ENCODE measurements at regions not wholly inside any gene's neighbourhood (a gene's known extent, or its start where the extent isn't known, plus 50 kb on each side); places are given as distances from the start of the nearest gene placed in this dataset.

DNA sequence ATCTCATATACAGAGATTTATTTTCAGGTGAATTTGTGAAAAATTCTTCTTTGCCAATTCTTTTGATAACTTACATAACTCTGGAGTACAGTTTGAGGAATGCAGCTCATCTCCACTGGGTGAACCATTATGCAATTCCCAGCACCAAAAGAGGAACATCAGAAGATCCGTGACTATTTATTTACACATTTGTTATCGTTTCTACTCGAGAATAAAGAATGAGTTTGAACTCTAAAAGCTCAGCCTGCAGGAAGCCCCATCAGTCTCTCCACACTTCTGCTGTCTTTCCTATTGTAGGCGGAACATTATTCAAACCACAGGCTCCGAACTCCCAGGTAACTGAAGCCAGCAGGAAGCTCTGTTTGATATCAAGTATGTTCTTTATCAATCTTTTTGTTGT is 95.9 kb upstream of the IFNGR1 start:
- RAD21 ChIA-PET (ENCODE audit: low non-redundant PET in 1 of 2, low total read pairs in 2 of 2, uncharacterized antibody in 2 of 2, unreplicated experiment in 2 of 2) = no interaction called here
- intact Hi-C loops (cut with micrococcal nuclease) = no loop called here
- Histone ChIP-seq H3K4me2 (ENCODE audit: low read length) (no peak overlapping the region), H3K27me3 (ENCODE audit: insufficient read depth, low read length) (no peaks in the 10 kb centered on the region), H3K9me3 (ENCODE audit: control insufficient read depth in 1 of 2, insufficient read depth in 1 of 2, low read depth in 1 of 2, low read length in 2 of 2) (no peaks in the 10 kb centered on the region), H3K36me3 (ENCODE audit: control insufficient read depth in 1 of 2, insufficient read depth in 2 of 2, low read length in 2 of 2) (no peaks in the 10 kb centered on the region), H3K4me3 (replicated peaks in 1 of 2; ENCODE audit: low read depth in 1 of 2, low read length in 2 of 2) (no peak overlapping the region), H4K20me1 (ENCODE audit: insufficient read depth) (no peaks in the 10 kb centered on the region), H3K79me2 (ENCODE audit: insufficient read depth, low read length) (no peaks in the 10 kb centered on the region), H3K9me2 (ENCODE audit: insufficient read depth) (no peaks in the 10 kb centered on the region), H3K9ac (ENCODE audit: low read length) (no peak overlapping the region), H3K4me1 (ENCODE audit: control insufficient read depth in 1 of 2, insufficient read depth in 2 of 2, low read length in 2 of 2) (no peaks in the 10 kb centered on the region), H3K27ac (ENCODE audit: low read depth, low read length) (no peak overlapping the region), H2AFZ (ENCODE audit: low read depth, low read length, poor library complexity, severe bottlenecking) (peak overlapping the region; percentile 41)
- TF ChIP-seq SP1 (IDR thresholded peaks at IDR 0.05; ENCODE audit: low read depth) (no peak), ZFX (IDR thresholded peaks at IDR 0.05) (no peak)
- POLR2A ChIA-PET = no interaction called here
- BruUV-seq (replicated peaks) = no TSS peak
- CTCF ChIA-PET = interaction anchor here (0.9 to 3.1 kb wide), 7 partner anchors 44 to 327 kb away, joined by 3 to 33 read pairs (median 8); no protein-coding TSS in a partner anchor
- no peak for ATAC-seq
- DNase-seq (ENCODE audit: low read depth, low spot score) = no peak

DNA sequence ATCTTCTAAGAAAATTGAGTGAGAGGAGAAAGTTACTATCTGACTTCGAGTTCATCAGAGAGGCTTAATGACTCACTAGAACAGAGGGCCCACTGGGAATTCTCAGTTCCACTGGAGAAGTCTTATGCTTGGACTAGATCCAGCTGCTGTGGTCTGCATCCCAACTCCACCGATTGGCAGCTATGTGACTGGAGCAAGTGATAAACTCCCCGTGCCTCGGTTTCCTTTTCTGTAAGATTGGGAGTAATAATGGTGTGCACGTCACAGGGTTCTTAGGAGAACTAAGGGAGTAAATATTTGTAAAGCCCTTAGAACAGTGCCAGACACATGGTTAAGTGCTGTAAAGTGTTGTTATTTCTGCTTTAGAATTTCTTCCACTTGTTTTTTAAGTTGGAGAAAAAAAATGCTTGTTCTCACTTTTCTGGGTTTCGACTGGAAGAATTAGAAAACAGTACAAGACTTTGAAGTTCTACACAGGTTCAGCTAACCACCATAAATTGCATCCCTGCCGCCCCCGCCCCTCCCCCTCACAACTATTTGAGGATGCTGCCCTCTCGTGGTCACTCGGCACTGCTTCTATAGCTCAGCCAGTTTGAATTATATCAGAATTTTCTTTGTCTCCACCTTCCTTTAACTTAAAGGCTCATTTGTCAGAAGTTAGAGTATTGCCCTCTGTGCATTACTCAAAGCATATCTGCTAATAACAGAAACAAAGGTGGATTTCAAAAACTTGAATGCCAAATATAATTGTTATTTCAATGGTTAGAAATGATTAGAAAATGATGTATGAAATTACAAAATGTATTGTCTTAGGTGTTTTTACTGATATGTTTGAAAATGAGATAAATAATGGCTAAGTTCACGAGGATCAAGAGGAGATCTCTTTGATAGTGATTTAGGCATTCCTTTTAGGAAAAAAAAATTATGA is 95.0 kb upstream of the IFNGR1 start:
- no peak overlapping the region for H3K4me2 ChIP-seq (ENCODE audit: low read length)
- intact Hi-C loops (cut with micrococcal nuclease) = loop anchor here (1.0 to 5.0 kb wide), 3 partner anchors 43 to 237 kb away; no protein-coding TSS in a partner anchor
- TF ChIP-seq ZNF274 (IDR thresholded peaks at IDR 0.05; ENCODE audit: low read depth, low read length) (no peak), ZBTB33 (IDR thresholded peaks at IDR 0.05; ENCODE audit: extremely low read depth, insufficient replicate concordance, low read length) (no peak), SIN3A (IDR thresholded peaks at IDR 0.05; ENCODE audit: low read depth) (no peak), SP1 (IDR thresholded peaks at IDR 0.05; ENCODE audit: low read depth) (no peak), YY1 (IDR thresholded peaks at IDR 0.05; ENCODE audit: extremely low read depth, insufficient replicate concordance, low read depth, low read length) (peak; percentile 17), EZH2 (IDR thresholded peaks at IDR 0.05) (no peak), POLR2AphosphoS5 (IDR thresholded peaks at IDR 0.05; ENCODE audit: low read depth, low read length) (no peak), JUND (IDR thresholded peaks at IDR 0.05) (no peak), TCF7L2 (IDR thresholded peaks at IDR 0.05; ENCODE audit: borderline replicate concordance, extremely low read depth, insufficient read depth, insufficient read length) (no peak), CBX3 (IDR thresholded peaks at IDR 0.05; ENCODE audit: low read depth) (no peak), SRF (IDR thresholded peaks at IDR 0.05; ENCODE audit: low read depth) (no peak), POLR2A (IDR thresholded peaks at IDR 0.05; ENCODE audit: borderline replicate concordance, extremely low read depth, insufficient read depth, insufficient read length) (no peak)
- TF ChIP-seq, protein P1, sequence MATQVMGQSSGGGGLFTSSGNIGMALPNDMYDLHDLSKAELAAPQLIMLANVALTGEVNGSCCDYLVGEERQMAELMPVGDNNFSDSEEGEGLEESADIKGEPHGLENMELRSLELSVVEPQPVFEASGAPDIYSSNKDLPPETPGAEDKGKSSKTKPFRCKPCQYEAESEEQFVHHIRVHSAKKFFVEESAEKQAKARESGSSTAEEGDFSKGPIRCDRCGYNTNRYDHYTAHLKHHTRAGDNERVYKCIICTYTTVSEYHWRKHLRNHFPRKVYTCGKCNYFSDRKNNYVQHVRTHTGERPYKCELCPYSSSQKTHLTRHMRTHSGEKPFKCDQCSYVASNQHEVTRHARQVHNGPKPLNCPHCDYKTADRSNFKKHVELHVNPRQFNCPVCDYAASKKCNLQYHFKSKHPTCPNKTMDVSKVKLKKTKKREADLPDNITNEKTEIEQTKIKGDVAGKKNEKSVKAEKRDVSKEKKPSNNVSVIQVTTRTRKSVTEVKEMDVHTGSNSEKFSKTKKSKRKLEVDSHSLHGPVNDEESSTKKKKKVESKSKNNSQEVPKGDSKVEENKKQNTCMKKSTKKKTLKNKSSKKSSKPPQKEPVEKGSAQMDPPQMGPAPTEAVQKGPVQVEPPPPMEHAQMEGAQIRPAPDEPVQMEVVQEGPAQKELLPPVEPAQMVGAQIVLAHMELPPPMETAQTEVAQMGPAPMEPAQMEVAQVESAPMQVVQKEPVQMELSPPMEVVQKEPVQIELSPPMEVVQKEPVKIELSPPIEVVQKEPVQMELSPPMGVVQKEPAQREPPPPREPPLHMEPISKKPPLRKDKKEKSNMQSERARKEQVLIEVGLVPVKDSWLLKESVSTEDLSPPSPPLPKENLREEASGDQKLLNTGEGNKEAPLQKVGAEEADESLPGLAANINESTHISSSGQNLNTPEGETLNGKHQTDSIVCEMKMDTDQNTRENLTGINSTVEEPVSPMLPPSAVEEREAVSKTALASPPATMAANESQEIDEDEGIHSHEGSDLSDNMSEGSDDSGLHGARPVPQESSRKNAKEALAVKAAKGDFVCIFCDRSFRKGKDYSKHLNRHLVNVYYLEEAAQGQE (IDR thresholded peaks at IDR 0.05; ENCODE audit: low read depth) = no peak

More for the DNA sequence above, 95.0 kb upstream of the IFNGR1 start:
- Histone ChIP-seq H3K36me3 (ENCODE audit: control insufficient read depth in 1 of 2, insufficient read depth in 2 of 2, low read length in 2 of 2) (no peaks in the 10 kb centered on the region), H3K9me2 (ENCODE audit: insufficient read depth) (no peaks in the 10 kb centered on the region), H3K9ac (ENCODE audit: low read length) (no peak overlapping the region), H4K20me1 (ENCODE audit: insufficient read depth) (no peaks in the 10 kb centered on the region), H3K4me1 (ENCODE audit: control insufficient read depth in 1 of 2, insufficient read depth in 2 of 2, low read length in 2 of 2) (peaks cover 4% of the 10 kb centered on the region in 2 experiments), H2AFZ (ENCODE audit: low read depth, low read length, poor library complexity, severe bottlenecking) (peak overlapping the region; percentile 41), H3K4me3 (replicated peaks in 1 of 2; ENCODE audit: low read depth in 1 of 2, low read length in 2 of 2) (no peak overlapping the region), H3K27me3 (ENCODE audit: insufficient read depth, low read length) (no peaks in the 10 kb centered on the region), H3K27ac (ENCODE audit: low read depth, low read length) (no peak overlapping the region), H3K9me3 (ENCODE audit: control insufficient read depth in 1 of 2, insufficient read depth in 1 of 2, low read depth in 1 of 2, low read length in 2 of 2) (no peaks in the 10 kb centered on the region), H3K79me2 (ENCODE audit: insufficient read depth, low read length) (no peaks in the 10 kb centered on the region)
- no TSS peak for BruUV-seq (replicated peaks)
- DNase-seq (ENCODE audit: low read depth, low spot score) (peak; percentile 46), ATAC-seq (peak; percentile 90)
- CTCF ChIA-PET = interaction anchor here (0.6 to 3.1 kb wide), 24 partner anchors 9 to 670 kb away, joined by 3 to 33 read pairs (median 3); partner anchors contain the start of gene IL20RA
- POLR2A ChIA-PET = no interaction called here
- RAD21 ChIA-PET (ENCODE audit: low non-redundant PET in 1 of 2, low total read pairs in 2 of 2, uncharacterized antibody in 2 of 2, unreplicated experiment in 2 of 2) = interaction anchor here (0.6 to 1.3 kb wide), 6 partner anchors 36 to 793 kb away, joined by 3 to 9 read pairs (median 5); no protein-coding TSS in a partner anchor
